Tibial nerve (tissue), 4 donors: ENCODE measurements at regions not wholly inside any gene's neighbourhood (a gene's known extent, or its start where the extent isn't known, plus 50 kb on each side); places are given as distances from the start of the nearest gene placed in this dataset.

Experiments
- EP300 ChIP-seq, 2 donors: sonication (generic); formaldehyde crosslinking; IDR thresholded peaks; one replicate each; pipeline ENCODE4 v1.6.1; 2017; ENCODE audit warnings: antibody characterized with exemption in 2 of 2, mild to moderate bottlenecking in 1 of 2
- TF ChIP-seq, protein P1 (sequence below), 5 experiments: fragments of 200-600 bp in 3 of 5; fragments of 450-650 bp in 2 of 5; sonication (generic) in 3 of 5; IDR thresholded peaks; one replicate each; pipeline ENCODE4 v1.5.1; 2016 to 2019; ENCODE audit warnings: antibody characterized with exemption in 5 of 5, mild to moderate bottlenecking in 3 of 5, moderate library complexity in 2 of 5

DNA sequence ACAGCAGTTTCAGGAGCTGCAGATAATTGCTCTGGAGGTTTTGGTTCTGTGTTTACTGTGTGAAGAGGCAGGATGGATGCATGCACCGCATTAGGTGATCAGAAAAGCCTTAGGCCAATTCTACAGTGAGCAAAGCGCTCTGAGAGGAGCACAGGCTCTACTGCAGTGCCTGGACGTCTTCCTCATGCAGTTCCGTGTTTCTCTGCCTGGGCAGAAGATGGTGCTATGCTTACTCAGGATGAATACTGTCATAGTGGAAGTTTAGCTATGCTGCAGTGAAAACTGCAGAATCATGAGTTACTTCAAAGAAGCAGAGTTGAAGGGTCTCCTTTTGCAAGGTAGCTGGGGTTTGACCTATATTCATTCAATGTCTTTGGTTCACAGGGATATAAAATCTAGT lies 1012.4 kb downstream of the KCNJ18 start:
- TF ChIP-seq, protein P1, sequence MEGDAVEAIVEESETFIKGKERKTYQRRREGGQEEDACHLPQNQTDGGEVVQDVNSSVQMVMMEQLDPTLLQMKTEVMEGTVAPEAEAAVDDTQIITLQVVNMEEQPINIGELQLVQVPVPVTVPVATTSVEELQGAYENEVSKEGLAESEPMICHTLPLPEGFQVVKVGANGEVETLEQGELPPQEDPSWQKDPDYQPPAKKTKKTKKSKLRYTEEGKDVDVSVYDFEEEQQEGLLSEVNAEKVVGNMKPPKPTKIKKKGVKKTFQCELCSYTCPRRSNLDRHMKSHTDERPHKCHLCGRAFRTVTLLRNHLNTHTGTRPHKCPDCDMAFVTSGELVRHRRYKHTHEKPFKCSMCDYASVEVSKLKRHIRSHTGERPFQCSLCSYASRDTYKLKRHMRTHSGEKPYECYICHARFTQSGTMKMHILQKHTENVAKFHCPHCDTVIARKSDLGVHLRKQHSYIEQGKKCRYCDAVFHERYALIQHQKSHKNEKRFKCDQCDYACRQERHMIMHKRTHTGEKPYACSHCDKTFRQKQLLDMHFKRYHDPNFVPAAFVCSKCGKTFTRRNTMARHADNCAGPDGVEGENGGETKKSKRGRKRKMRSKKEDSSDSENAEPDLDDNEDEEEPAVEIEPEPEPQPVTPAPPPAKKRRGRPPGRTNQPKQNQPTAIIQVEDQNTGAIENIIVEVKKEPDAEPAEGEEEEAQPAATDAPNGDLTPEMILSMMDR (IDR thresholded peaks at IDR 0.05), result no peak
- no peak for TF ChIP-seq EP300 (IDR thresholded peaks at IDR 0.05)
